Body of pancreas (tissue), 4 donors: ENCODE measurements at regions not wholly inside any gene's neighbourhood (a gene's known extent, or its start where the extent isn't known, plus 50 kb on each side); places are given as distances from the start of the nearest gene placed in this dataset.

Experiments used
- POLR2A ChIP-seq, 3 donors: fragments of 450-650 bp; IDR thresholded peaks; one replicate each; pipeline ENCODE4 v1.6.1; 2016; ENCODE audit warnings: antibody characterized with exemption in 3 of 3, mild to moderate bottlenecking in 2 of 3
- TF ChIP-seq, protein P1 (sequence below), 7 experiments: fragments of 450-650 bp in 4 of 7; fragments of 200-600 bp in 3 of 7; sonication (generic) in 3 of 7; IDR thresholded peaks; one replicate each; pipeline ENCODE4 v1.5.1; 2016 to 2019; ENCODE audit warnings: antibody characterized with exemption in 7 of 7

- TF ChIP-seq POLR2A (IDR thresholded peaks at IDR 0.05): no peak
- TF ChIP-seq, protein P1, sequence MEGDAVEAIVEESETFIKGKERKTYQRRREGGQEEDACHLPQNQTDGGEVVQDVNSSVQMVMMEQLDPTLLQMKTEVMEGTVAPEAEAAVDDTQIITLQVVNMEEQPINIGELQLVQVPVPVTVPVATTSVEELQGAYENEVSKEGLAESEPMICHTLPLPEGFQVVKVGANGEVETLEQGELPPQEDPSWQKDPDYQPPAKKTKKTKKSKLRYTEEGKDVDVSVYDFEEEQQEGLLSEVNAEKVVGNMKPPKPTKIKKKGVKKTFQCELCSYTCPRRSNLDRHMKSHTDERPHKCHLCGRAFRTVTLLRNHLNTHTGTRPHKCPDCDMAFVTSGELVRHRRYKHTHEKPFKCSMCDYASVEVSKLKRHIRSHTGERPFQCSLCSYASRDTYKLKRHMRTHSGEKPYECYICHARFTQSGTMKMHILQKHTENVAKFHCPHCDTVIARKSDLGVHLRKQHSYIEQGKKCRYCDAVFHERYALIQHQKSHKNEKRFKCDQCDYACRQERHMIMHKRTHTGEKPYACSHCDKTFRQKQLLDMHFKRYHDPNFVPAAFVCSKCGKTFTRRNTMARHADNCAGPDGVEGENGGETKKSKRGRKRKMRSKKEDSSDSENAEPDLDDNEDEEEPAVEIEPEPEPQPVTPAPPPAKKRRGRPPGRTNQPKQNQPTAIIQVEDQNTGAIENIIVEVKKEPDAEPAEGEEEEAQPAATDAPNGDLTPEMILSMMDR (IDR thresholded peaks at IDR 0.05): no peak
These were observed 62.9 kb upstream of the WNT11 start for GRCh38 chr11:76269247-76269646.
